GM13976 (cell line): ENCODE measurements at regions not wholly inside any gene's neighbourhood (a gene's known extent, or its start where the extent isn't known, plus 50 kb on each side); places are given as distances from the start of the nearest gene placed in this dataset.

Experiments
- DNase-seq: peaks from one replicate; pipeline ENCODE4 v3.0.0; 2012; ENCODE audit warnings: low spot score
- in situ Hi-C: fragments of 300-500 bp; cut with MboI; formaldehyde crosslinking; loops from one replicate; pipeline ENCODE4 v1.12.0; 2022; ENCODE audit warnings: low sequenced_read_pairs, mixed read lengths, inconsistent platforms; ENCODE audit not compliant: unreplicated experiment
- TF ChIP-seq, protein P1 (sequence below): IDR thresholded peaks from 2 replicates; pipeline ENCODE4 v1.5.1; 2012; ENCODE audit warnings: borderline replicate concordance, mild to moderate bottlenecking; ENCODE audit not compliant: insufficient read depth; ENCODE audit errors: extremely low read depth, missing control alignments, control extremely low read depth

DNA sequence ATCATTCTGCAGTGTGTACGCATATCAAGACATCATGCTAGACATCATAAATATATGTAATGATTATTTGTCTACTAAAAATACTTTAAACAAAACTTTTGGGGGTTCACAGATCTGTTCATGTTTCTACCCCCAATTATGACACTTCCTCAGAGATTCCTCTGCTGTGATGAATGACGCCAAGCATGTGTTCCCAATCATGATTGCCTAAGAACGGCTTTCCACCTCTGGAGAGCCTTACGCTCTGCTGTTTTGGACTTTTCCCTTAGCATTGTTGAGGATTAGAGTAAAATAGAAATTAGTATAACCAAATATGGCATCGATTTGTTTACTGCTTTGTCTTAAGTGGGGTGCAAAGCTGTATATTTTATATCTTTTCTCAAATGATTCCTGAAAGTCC is 236.3 kb upstream of the IGFBP3 start:
- no peak for DNase-seq
- in situ Hi-C loops: no loop called here
- TF ChIP-seq, protein P1, sequence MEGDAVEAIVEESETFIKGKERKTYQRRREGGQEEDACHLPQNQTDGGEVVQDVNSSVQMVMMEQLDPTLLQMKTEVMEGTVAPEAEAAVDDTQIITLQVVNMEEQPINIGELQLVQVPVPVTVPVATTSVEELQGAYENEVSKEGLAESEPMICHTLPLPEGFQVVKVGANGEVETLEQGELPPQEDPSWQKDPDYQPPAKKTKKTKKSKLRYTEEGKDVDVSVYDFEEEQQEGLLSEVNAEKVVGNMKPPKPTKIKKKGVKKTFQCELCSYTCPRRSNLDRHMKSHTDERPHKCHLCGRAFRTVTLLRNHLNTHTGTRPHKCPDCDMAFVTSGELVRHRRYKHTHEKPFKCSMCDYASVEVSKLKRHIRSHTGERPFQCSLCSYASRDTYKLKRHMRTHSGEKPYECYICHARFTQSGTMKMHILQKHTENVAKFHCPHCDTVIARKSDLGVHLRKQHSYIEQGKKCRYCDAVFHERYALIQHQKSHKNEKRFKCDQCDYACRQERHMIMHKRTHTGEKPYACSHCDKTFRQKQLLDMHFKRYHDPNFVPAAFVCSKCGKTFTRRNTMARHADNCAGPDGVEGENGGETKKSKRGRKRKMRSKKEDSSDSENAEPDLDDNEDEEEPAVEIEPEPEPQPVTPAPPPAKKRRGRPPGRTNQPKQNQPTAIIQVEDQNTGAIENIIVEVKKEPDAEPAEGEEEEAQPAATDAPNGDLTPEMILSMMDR: no peak

DNA sequence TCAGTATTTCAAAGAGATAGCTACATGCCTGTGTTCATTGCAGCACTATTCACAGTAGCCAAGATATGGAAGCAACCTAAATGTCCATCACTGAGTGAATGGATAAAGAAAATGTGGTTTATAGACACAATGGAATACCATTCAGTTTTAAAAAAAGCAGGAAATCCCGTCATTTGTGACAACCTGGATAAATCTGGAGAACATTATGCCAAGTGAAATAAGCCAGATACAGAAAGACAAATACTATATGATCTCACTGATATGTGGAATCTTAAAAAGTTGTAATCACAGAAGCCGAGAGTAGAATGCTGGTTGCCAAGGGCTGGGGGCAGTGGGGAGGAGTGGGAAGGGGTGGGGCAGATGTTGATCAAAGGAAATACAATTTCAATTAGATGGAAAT is 235.8 kb upstream of the IGFBP3 start:
- TF ChIP-seq, protein P1: no peak
- in situ Hi-C loops: no loop called here
- DNase-seq: no peak

- TF ChIP-seq, protein P1: no peak
- in situ Hi-C loops: no loop called here
- no peak for DNase-seq
Measured at GRCh38 chr7:46156086-46156485, 235.0 kb upstream of the IGFBP3 start.

DNA sequence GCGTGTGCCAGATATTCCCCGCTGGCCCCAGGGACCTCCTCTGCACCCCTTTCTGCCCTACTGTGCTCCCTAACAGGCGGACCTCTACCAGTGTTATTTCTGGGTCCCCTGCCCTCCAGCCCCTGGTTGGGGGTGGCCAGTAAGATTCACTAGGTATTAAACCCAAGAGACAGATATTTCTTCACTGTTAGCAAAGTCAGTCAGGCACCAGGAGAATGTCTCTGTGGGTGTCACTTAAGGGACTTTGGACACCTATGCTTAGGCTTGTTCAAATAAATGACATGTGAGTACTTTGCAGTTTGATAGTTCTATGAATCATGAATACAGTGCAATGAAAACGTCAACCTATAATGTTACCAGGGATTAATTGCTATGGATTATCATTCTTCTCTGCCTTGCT is 234.3 kb upstream of the IGFBP3 start:
- TF ChIP-seq, protein P1: no peak
- DNase-seq: no peak
- in situ Hi-C loops: no loop called here

- in situ Hi-C loops: no loop called here
- no peak for DNase-seq
- TF ChIP-seq, protein P1: no peak
Measured at GRCh38 chr7:46153951-46154787, 233.1 kb upstream of the IGFBP3 start.

DNA sequence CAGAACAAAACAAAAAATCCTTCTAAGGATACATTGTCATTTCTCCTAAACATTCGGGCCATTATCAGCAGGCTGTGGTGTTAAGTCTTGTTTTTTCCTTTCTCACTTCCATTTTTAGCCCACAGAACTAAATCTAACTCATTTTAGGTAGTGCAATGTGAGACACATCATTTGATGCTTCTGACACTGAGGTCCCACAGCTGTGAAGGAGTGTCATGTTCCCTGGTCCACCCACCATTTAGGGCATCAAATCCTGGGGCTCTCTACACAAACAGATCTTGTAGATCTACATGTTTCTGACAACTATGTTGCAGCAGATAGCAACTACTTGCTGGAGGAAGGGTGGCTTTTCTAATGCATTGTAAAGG is 232.5 kb upstream of the IGFBP3 start:
- in situ Hi-C loops: no loop called here
- TF ChIP-seq, protein P1: no peak
- DNase-seq: no peak

DNA sequence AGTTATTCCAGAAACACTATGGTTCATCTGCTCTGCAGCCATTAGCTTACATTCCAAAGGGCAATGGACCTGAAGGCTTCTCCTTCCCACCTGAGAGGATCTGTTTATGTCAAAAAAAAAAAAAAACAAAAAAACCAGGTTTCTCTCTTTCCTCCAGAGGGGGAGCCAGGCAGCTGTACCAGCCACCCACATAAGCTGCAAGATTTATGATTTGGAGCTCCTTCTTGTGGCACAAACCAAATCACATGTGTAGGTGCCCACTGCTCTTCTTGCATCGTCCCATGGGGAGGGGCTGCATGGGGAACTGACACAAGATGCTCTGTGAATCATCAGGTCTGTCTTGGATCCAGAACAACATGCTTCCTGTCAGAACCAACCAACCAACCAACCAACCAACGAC is 231.6 kb upstream of the IGFBP3 start:
- no peak for DNase-seq
- in situ Hi-C loops: no loop called here
- TF ChIP-seq, protein P1: no peak
